ENCODE measurements at regions not wholly inside any gene's neighbourhood (a gene's known extent, or its start where the extent isn't known, plus 50 kb on each side); places are given as distances from the start of the nearest gene placed in this dataset.

DNA sequence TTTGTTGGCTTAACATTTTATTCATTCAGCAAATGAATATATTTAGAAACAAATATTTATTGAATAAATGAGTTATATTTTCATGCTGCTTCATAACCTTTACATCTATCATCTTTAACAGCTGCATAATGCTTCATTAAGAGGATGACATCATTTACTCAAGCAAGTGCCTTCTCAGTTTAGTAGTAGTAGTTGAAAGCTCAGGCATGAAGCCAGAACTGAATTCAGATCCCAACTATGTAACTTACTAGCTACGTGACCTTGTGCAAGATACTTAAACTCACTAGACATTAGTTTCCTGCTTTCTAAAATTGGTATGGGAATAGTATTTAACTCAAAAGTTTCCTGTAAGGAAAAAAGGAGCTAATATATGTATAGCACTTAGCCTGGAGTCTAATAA lies 90.3 kb downstream of the TMPRSS5 start:
- FAIRE-seq, result no peak
- Histone ChIP-seq H3K9me3 (replicated peaks; ENCODE audit: control insufficient read depth, insufficient read depth, low read depth, low read length) (0 out of 2 replicates have a peak, but pooled peaks cover under 1% of the 10 kb centered on the region), H3K4me2 (ENCODE audit: insufficient read depth, low read length) (no peak overlapping the region), H3K27ac (ENCODE audit: extremely low read depth, low read depth, low read length) (no peak overlapping the region), H3K9ac (ENCODE audit: insufficient read depth in 1 of 2, low read depth in 2 of 2, low read length in 2 of 2) (no peak overlapping the region), H3K27me3 (ENCODE audit: control insufficient read depth in 2 of 2, insufficient read depth in 2 of 2, low read length in 2 of 2) (no peaks in the 10 kb centered on the region), H3K36me3 (ENCODE audit: control insufficient read depth, insufficient read depth, low read length) (no peaks in the 10 kb centered on the region), H4K20me1 (replicated peaks; ENCODE audit: control insufficient read depth, insufficient read depth, low read length) (no peaks in the 10 kb centered on the region), H3K4me3 (no peak overlapping the region), H3K4me1 (replicated peaks in 1 of 2; ENCODE audit: control insufficient read depth in 2 of 2, insufficient read depth in 2 of 2, low read length in 2 of 2) (peaks cover 0 to 22% of the 10 kb centered on the region in 2 experiments; a peak in 4 of 5 replicates), H3K79me2 (ENCODE audit: control insufficient read depth, insufficient read depth, low read length) (no peaks in the 10 kb centered on the region), H2AFZ (ENCODE audit: low read depth, low read length) (no peak overlapping the region; the same call in 1 of the 2 replicates), H3K9me1 (ENCODE audit: control insufficient read depth, insufficient read depth, low read length) (no peaks in the 10 kb centered on the region)
- BruUV-seq (replicated peaks), result no TSS peak
- POLR2A ChIA-PET, result interaction anchor here (1.6 kb wide), 1 partner anchor 11 kb away, joined by 3 read pairs; no protein-coding TSS in a partner anchor
- 33% methylated on average over 1 of the region's 1 CpG for whole genome bisulfite sequencing (ENCODE audit: insufficient coverage, low coverage, missing lambda C conversion rate)
- no peak for ATAC-seq
- CTCF ChIA-PET (ENCODE audit: low intra/inter-chr PET ratio), result no interaction called here
- DNase-seq (ENCODE audit: extremely low read depth in 1 of 4, low spot score in 3 of 4), result no peak
- in situ Hi-C loops (cut with MboI), result no loop called here
- intact Hi-C loops (cut with micrococcal nuclease), result no loop called here
- peak; percentile 28; the same call in 1 of the 2 replicates for TF ChIP-seq ATF7 (IDR thresholded peaks at IDR 0.05)
- TF ChIP-seq, protein P1, sequence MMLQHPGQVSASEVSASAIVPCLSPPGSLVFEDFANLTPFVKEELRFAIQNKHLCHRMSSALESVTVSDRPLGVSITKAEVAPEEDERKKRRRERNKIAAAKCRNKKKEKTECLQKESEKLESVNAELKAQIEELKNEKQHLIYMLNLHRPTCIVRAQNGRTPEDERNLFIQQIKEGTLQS (IDR thresholded peaks at IDR 0.05), result peak; percentile 69
- TF ChIP-seq, protein P1 (CRISPR knock-in tag; conservative IDR thresholded peaks at IDR 0.05), result no peak
- TF ChIP-seq ZNF3 (CRISPR knock-in tag; IDR thresholded peaks at IDR 0.05), result no peak
- no peak for TF ChIP-seq BRD4 (IDR thresholded peaks at IDR 0.05)
- TF ChIP-seq, protein P2, sequence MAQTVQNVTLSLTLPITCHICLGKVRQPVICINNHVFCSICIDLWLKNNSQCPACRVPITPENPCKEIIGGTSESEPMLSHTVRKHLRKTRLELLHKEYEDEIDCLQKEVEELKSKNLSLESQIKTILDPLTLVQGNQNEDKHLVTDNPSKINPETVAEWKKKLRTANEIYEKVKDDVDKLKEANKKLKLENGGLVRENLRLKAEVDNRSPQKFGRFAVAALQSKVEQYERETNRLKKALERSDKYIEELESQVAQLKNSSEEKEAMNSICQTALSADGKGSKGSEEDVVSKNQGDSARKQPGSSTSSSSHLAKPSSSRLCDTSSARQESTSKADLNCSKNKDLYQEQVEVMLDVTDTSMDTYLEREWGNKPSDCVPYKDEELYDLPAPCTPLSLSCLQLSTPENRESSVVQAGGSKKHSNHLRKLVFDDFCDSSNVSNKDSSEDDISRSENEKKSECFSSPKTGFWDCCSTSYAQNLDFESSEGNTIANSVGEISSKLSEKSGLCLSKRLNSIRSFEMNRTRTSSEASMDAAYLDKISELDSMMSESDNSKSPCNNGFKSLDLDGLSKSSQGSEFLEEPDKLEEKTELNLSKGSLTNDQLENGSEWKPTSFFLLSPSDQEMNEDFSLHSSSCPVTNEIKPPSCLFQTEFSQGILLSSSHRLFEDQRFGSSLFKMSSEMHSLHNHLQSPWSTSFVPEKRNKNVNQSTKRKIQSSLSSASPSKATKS (CRISPR knock-in tag; IDR thresholded peaks at IDR 0.05), result no peak
- no peak for TF ChIP-seq RB1 (IDR thresholded peaks at IDR 0.05; ENCODE audit: low read depth)
- TF ChIP-seq, protein P3, sequence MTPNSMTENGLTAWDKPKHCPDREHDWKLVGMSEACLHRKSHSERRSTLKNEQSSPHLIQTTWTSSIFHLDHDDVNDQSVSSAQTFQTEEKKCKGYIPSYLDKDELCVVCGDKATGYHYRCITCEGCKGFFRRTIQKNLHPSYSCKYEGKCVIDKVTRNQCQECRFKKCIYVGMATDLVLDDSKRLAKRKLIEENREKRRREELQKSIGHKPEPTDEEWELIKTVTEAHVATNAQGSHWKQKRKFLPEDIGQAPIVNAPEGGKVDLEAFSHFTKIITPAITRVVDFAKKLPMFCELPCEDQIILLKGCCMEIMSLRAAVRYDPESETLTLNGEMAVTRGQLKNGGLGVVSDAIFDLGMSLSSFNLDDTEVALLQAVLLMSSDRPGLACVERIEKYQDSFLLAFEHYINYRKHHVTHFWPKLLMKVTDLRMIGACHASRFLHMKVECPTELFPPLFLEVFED (CRISPR knock-in tag; conservative IDR thresholded peaks at IDR 0.05), result no peak
- no peak for TF ChIP-seq ESRRB (CRISPR knock-in tag; IDR thresholded peaks at IDR 0.05; ENCODE audit: borderline replicate concordance)
- TF ChIP-seq SAP30 (IDR thresholded peaks at IDR 0.05; ENCODE audit: borderline replicate concordance, insufficient read depth, low read depth, low read length, poor library complexity, severe bottlenecking), result no peak
- TF ChIP-seq, protein P4, sequence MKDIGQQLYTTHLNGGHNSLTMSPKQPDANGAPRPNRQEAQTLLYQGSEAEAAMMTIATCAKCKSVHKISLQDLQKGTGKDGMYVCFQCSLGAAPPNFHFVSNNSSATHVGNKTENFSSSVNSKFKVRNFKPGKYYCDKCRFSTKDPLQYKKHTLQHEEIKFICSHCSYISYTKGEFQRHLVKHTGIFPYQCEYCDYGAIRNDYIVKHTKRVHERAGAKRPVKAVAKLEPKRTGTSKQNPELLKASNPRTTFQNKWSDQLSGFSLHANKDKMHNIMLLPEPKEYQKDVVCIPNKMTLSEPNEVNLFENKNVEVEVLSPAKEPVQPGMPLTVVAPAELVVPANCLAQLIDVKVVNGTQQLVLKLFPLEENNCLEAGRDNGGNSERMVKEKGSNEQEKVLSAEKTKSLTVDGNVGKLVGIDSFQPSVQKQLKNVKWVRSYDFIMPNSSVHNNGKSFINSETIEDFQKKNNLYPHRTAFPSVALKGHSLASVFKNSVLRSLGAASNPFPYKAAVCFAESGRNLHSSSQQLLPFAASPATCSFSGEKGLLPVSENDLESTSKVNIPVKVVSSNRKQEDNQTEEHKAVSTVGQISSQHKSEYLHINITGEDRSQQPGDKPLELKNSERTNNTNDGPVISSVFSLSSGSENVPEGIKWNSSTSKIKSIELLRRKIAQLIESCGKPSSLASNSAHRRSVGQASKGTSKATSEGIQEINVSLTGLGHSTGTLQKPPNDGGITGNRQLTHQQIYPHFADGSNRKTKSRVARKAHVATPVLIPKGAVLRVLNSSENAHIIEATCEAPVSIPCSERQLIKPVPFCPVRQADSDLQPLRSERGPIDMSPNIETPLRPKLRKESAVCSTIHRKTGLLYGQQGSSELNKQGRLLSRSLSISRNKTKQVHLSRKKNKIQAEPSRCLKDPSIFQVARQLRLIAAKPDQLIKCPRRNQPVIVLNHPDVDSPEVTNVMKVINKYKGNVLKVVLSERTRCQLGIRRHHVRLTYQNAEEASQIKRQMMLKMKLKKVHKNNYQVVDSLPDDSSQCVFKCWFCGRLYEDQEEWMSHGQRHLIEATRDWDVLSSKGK (CRISPR knock-in tag; IDR thresholded peaks at IDR 0.05), result no peak
- no peak for TF ChIP-seq KDM2B (CRISPR knock-in tag; IDR thresholded peaks at IDR 0.05)
- TF ChIP-seq, protein P5, sequence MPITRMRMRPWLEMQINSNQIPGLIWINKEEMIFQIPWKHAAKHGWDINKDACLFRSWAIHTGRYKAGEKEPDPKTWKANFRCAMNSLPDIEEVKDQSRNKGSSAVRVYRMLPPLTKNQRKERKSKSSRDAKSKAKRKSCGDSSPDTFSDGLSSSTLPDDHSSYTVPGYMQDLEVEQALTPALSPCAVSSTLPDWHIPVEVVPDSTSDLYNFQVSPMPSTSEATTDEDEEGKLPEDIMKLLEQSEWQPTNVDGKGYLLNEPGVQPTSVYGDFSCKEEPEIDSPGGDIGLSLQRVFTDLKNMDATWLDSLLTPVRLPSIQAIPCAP (CRISPR knock-in tag; IDR thresholded peaks at IDR 0.05; ENCODE audit: borderline replicate concordance), result no peak
- TF ChIP-seq DNMT1 (IDR thresholded peaks at IDR 0.05), result no peak

All from K562 (cell line).